ENCODE measurements at regions not wholly inside any gene's neighbourhood (a gene's known extent, or its start where the extent isn't known, plus 50 kb on each side); places are given as distances from the start of the nearest gene placed in this dataset.

DNA sequence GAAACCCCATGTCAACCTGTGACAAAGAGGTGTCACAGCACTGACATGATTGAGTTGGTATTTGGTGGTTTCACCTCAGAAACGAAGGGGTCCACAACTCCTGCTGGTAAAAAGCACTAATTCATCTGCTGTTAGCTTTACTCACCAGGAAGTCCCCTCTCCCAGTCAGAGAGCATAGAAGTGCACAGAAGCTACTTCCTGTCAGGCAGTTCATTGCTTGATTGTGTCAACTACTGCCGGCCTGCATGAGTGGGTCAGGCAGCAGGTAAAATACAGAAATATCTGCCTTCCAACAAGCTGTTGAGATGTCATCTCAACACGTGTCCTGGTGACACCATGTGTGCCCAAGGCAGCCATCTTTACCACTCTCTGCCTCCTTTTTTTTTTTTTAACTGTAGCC is 596.6 kb upstream of the NR2F2 start:
- H3K9me3 ChIP-seq = no peaks in the 10 kb centered on the region
- WGBS = 49% methylated on average over 3 of the region's 3 CpGs

DNA sequence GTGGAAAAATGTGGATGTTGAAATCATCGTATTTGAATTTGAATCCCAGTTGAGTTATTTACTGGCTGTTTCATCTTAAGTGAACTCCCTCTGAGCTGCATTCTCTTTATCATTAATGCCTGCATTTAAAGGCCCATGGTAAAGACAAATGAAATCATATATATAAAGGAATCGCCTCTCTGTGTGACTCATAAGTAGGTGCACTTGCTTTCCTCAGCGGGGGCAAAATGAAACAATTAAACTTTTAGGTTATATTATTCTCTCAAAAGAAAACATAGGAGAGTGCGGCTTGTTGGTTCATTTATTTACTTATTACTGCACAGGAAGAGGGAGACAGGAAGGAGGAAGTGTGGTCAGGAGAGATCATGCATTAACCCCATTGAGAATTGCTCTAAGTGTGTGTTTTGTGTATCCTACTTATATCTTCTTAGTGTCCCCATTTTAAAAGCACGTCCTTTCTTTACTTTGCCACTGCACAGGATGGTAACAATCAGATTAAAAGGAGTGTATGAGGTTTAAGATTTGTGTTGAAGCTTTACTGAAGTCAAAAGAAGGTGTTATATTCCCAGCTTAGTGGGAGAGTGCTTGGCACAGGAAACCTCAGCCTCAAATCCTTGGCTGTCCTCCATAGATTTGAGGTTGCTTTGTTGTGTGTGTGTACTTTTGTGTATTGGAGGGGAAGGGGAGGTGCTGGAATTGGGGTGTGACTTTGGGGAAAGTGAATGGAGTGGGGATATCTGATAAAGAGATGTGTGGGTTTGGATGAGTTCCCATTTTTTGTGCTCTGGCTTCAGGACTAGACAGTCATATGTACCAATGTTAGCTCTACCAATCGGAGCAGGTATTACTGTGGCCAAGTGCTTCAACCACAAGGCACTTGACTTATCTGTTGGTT is 595.8 kb upstream of the NR2F2 start:
- TF ChIP-seq POLR2A (IDR thresholded peaks at IDR 0.05) (no peak), POLR2AphosphoS5 (IDR thresholded peaks at IDR 0.05) (no peak), EP300 (IDR thresholded peaks at IDR 0.05) (no peak)
- TF ChIP-seq, protein P1, sequence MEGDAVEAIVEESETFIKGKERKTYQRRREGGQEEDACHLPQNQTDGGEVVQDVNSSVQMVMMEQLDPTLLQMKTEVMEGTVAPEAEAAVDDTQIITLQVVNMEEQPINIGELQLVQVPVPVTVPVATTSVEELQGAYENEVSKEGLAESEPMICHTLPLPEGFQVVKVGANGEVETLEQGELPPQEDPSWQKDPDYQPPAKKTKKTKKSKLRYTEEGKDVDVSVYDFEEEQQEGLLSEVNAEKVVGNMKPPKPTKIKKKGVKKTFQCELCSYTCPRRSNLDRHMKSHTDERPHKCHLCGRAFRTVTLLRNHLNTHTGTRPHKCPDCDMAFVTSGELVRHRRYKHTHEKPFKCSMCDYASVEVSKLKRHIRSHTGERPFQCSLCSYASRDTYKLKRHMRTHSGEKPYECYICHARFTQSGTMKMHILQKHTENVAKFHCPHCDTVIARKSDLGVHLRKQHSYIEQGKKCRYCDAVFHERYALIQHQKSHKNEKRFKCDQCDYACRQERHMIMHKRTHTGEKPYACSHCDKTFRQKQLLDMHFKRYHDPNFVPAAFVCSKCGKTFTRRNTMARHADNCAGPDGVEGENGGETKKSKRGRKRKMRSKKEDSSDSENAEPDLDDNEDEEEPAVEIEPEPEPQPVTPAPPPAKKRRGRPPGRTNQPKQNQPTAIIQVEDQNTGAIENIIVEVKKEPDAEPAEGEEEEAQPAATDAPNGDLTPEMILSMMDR (IDR thresholded peaks at IDR 0.05) = no peak
- WGBS = 75% methylated on average over 6 of the region's 6 CpGs
- H3K27ac ChIP-seq = no peak overlapping the region
- H3K4me1 ChIP-seq = no peaks in the 10 kb centered on the region
- no peak overlapping the region for H3K4me3 ChIP-seq
- no peaks in the 10 kb centered on the region for H3K27me3 ChIP-seq
- no peaks in the 10 kb centered on the region for H3K36me3 ChIP-seq
- DNase-seq (ENCODE audit: low spot score in 2 of 2) = no peak
- H3K9me3 ChIP-seq = no peaks in the 10 kb centered on the region

More for the DNA sequence above, 596.6 kb upstream of the NR2F2 start:
- no peaks in the 10 kb centered on the region for H3K27me3 ChIP-seq
- DNase-seq (ENCODE audit: low spot score in 2 of 2) = no peak
- H3K4me3 ChIP-seq = no peak overlapping the region
- no peaks in the 10 kb centered on the region for H3K36me3 ChIP-seq
- H3K4me1 ChIP-seq = no peaks in the 10 kb centered on the region
- TF ChIP-seq EP300 (IDR thresholded peaks at IDR 0.05) = no peak
- no peak for TF ChIP-seq POLR2AphosphoS5 (IDR thresholded peaks at IDR 0.05)
- no peak for TF ChIP-seq POLR2A (IDR thresholded peaks at IDR 0.05)
- TF ChIP-seq, protein P1 (IDR thresholded peaks at IDR 0.05) = no peak
- H3K27ac ChIP-seq = no peak overlapping the region

DNA sequence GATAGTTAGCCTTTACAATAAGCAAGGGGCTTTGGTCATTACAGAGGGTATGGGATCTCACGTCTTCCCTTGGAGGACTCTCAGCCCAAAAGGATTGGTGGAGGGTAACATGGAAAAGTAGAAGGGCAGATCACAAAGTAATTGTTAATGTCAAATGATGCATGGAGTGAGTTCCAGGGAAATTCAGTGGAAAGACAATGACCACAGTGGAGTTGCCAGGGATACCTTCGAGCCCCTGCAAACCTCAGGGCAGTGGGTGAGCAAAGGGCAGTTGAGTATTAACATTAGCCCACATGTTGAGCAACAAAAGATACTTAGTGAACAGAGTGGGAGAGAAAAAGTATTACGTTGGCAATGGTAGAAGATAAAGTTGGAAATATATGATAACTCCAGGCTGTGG is 593.4 kb upstream of the NR2F2 start:
- Histone ChIP-seq H3K9me3 (no peaks in the 10 kb centered on the region), H3K4me3 (no peak overlapping the region), H3K27me3 (no peaks in the 10 kb centered on the region), H3K27ac (no peak overlapping the region), H3K4me1 (no peaks in the 10 kb centered on the region), H3K36me3 (no peaks in the 10 kb centered on the region)
- TF ChIP-seq POLR2AphosphoS5 (IDR thresholded peaks at IDR 0.05) (no peak), POLR2A (IDR thresholded peaks at IDR 0.05) (no peak), EP300 (IDR thresholded peaks at IDR 0.05) (no peak)
- TF ChIP-seq, protein P1 (IDR thresholded peaks at IDR 0.05) = no peak
- 84% methylated on average over 3 of the region's 3 CpGs for WGBS
- no peak for DNase-seq (ENCODE audit: low spot score in 2 of 2)

DNA sequence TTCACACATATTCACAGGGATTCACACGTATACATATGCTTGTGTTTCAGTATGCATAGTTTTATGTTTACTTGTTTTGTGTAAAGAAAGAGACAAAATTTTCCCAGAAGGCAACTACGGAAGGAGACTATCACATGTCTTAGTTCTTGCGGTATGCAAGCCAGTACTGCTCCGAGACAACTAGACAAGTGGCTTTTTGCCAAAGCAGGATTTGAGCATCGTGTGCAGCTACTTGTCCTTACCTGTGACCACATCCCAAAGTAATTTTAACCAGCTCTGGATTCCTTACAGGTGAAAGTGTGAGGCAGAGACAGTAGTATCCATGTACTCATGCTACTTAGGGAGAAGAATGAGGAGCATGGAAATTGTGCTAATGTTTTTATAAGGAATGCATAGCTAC is 591.4 kb upstream of the NR2F2 start:
- 42% methylated on average over 5 of the region's 5 CpGs for WGBS
- Histone ChIP-seq H3K27ac (no peak overlapping the region), H3K27me3 (no peaks in the 10 kb centered on the region), H3K36me3 (no peaks in the 10 kb centered on the region), H3K4me1 (no peaks in the 10 kb centered on the region), H3K9me3 (no peaks in the 10 kb centered on the region), H3K4me3 (no peak overlapping the region)
- TF ChIP-seq, protein P1 (IDR thresholded peaks at IDR 0.05) = no peak
- no peak for TF ChIP-seq EP300 (IDR thresholded peaks at IDR 0.05)
- TF ChIP-seq POLR2AphosphoS5 (IDR thresholded peaks at IDR 0.05) = no peak
- no peak for TF ChIP-seq POLR2A (IDR thresholded peaks at IDR 0.05)
- no peak for DNase-seq (ENCODE audit: low spot score in 2 of 2)

DNA sequence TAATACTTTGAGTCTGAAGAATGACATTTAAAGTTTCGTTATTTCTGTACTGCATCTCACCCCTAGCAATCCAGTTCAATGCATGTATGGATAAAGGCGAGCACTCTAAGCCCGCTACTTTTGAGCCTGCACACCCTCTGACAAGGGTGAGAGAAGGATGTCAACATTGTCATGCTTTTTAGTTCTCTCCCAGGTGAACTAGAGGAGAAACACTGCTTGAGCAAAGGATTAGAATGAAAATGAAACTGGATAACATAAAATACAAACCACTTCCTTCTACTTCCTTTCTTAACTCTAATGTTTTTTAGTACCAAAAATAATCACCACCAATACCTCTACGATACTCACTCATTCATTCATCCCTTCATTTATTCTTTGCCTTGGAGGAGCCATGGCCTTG is 588.7 kb upstream of the NR2F2 start:
- DNase-seq (ENCODE audit: low spot score in 2 of 2) = no peak
- TF ChIP-seq POLR2AphosphoS5 (IDR thresholded peaks at IDR 0.05) = no peak
- no peak for TF ChIP-seq POLR2A (IDR thresholded peaks at IDR 0.05)
- TF ChIP-seq, protein P1 (IDR thresholded peaks at IDR 0.05) = no peak
- no peak for TF ChIP-seq EP300 (IDR thresholded peaks at IDR 0.05)
- Histone ChIP-seq H3K4me1 (no peaks in the 10 kb centered on the region), H3K36me3 (no peaks in the 10 kb centered on the region), H3K9me3 (no peaks in the 10 kb centered on the region), H3K4me3 (no peak overlapping the region), H3K27me3 (no peaks in the 10 kb centered on the region), H3K27ac (no peak overlapping the region)
- 89% methylated on average over 4 of the region's 4 CpGs for WGBS

Data from suprapubic skin (tissue), 4 donors.